HL-60 (cell line): ENCODE measurements at regions not wholly inside any gene's neighbourhood (a gene's known extent, or its start where the extent isn't known, plus 50 kb on each side); places are given as distances from the start of the nearest gene placed in this dataset.
"Not testable (repeated sequence)": the region's sequence is repeated elsewhere in the genome, so short reads cannot be mapped to it uniquely, and the experiment has no call there.

ENCODE experiments used
- DNase-seq, 2 experiments: peaks; one replicate each; pipeline ENCODE4 v3.0.0-alpha.2; 2010 to 2020; ENCODE audit warnings: low read depth in 1 of 2, low spot score in 1 of 2
- H3K27ac ChIP-seq: fragments of 250-450 bp; sonication (Bioruptor Pico); replicated peaks from 2 replicates; pipeline ENCODE4 v1.5.1; 2020; ENCODE audit warnings: mild to moderate bottlenecking, moderate library complexity
- H3K27me3 ChIP-seq: fragments of 250-450 bp; sonication (Bioruptor Pico); 2 replicates; pipeline ENCODE4 v1.5.1; 2021; ENCODE audit warnings: mild to moderate bottlenecking, moderate library complexity; ENCODE audit not compliant: insufficient read depth, poor library complexity, severe bottlenecking
- H3K4me3 ChIP-seq: replicated peaks from 2 replicates; pipeline ENCODE4 v1.5.1; 2011; ENCODE audit warnings: mild to moderate bottlenecking, control low read depth, low read length; ENCODE audit not compliant: insufficient read depth

DNA sequence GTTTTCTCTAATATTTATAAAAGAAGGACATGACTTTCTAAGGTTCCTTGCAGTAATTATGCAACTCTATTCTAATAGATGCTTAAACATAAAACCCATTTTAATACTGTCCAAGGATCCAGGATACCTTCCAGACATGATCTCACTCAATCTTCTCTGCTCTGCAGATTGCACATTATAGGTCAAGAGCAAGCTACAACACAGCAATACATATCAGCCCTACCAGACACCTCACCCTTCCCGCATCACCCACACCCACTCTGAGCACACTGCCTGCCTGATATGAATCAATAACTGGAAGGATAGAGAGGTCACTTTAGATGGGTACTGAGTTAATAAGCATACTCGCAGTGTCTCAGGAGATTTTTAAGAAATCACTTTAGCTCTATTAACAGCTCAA lies 74.0 kb upstream of the NBPF26 start:
- H3K27ac ChIP-seq, DNase-seq, H3K27me3 ChIP-seq, H3K4me3 ChIP-seq: not testable (repeated sequence)

GRCh38 chr1:120654114-120654513 lies 69.6 kb upstream of the NBPF26 start:
- H3K27ac ChIP-seq, DNase-seq, H3K4me3 ChIP-seq, H3K27me3 ChIP-seq: not testable (repeated sequence)

- not testable (repeated sequence) for H3K4me3 ChIP-seq, H3K27ac ChIP-seq, DNase-seq, H3K27me3 ChIP-seq
These were observed 68.4 kb upstream of the NBPF26 start for GRCh38 chr1:120655394-120655793.

DNA sequence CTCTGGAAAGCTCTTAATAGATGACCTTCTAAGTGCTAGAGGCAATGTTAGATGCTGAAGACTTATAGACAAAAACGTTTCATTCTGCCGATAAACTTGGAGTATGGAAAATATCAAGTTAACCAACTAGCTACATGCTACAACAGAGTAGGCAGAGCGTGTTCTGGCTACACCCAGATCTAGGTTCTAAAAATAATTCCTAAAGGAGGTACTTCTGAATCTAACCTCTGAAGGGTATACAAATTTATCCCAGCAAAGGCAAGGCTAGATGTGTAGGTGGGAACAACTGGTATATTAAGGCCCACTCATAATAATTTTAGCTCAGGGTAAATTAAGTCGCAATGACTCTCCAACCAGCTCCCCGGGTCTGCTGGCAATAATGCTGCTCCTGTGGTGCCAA lies 67.6 kb upstream of the NBPF26 start:
- not testable (repeated sequence) for H3K27ac ChIP-seq, H3K4me3 ChIP-seq, DNase-seq, H3K27me3 ChIP-seq

- DNase-seq, H3K27ac ChIP-seq, H3K4me3 ChIP-seq, H3K27me3 ChIP-seq: not testable (repeated sequence)
These were observed 65.9 kb upstream of the NBPF26 start for GRCh38 chr1:120657804-120658203.

DNA sequence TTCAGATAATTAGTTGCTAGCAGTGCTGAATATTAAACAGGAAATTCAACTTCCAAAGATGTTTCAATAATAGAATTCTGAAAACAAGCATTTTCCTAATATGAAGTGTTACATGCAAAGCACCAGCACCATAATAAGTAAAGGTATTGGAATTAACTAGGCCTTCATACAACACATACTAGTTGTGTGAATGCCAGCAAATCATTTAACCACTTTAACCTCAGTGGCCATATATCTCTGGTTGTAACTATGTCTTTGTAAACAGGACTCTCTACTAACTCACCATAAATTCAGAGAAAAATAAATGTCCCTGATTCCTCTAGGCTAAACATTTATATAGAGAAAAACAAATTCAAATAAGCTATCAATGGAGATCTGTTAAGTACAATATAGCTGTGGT lies 65.1 kb upstream of the NBPF26 start:
- not testable (repeated sequence) for H3K4me3 ChIP-seq, H3K27ac ChIP-seq, H3K27me3 ChIP-seq

DNA sequence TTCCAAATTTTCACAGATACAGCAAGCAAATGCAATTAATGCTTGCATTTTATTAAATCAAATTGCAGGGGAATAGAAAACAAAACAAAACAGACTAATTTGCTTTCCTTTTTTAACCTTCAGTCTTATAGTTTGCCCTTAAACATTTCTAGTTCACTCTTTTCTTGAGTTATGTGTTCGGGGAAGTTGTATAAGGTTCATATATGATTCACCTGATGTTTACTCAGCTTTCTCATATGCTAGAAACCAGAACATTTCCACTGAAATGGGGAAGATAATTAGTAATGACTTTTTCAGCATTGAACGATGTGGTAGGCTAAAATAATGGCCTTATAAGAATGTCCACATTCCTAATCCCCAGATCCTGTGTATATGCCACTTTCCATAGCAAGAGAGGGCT lies 64.6 kb upstream of the NBPF26 start:
- DNase-seq, H3K27me3 ChIP-seq, H3K4me3 ChIP-seq: not testable (repeated sequence)

More for the DNA sequence above, 65.1 kb upstream of the NBPF26 start:
- DNase-seq, result not testable (repeated sequence)

GRCh38 chr1:120664376-120665249 lies 59.1 kb upstream of the NBPF26 start:
- H3K27me3 ChIP-seq, H3K27ac ChIP-seq, DNase-seq, H3K4me3 ChIP-seq: not testable (repeated sequence)

More for the DNA sequence above, 64.6 kb upstream of the NBPF26 start:
- not testable (repeated sequence) for H3K27ac ChIP-seq

DNA sequence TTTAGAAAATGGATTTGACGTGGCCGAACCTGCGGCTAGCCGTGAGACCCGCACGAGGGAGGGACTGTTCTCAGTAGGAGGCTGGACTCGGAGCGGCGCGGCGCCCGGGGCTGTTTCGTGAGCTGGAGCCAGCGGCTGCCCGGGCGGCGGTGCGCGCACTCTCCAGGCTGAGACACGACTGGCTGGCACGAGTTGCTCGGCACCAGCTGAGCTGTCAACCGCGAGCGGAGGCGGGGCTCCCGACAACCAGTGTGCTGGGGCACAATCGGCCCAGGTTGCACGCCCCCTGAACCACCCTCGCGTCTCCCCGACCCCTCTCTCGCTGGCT lies 58.5 kb upstream of the NBPF26 start:
- DNase-seq, H3K4me3 ChIP-seq, H3K27ac ChIP-seq, H3K27me3 ChIP-seq: not testable (repeated sequence)

DNA sequence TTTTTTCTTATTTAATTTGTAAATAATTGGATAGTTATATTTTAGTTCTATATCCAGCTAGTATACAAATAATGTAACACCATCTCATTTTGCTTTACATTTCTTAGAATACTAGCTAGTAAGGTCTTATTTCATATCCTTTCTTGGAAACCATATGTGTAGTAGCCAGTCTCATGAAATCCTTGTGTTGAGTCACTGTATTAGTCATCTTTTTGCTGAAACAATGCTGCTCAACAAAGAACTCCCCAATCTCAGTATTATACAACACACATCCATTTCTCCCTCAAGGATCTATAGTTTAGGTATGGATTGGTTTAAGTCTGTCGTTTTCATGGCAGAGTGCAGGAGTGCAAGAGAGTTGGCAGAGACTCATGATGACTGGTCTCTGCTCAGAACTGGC lies 55.6 kb upstream of the NBPF26 start:
- not testable (repeated sequence) for DNase-seq, H3K27me3 ChIP-seq

More for the DNA sequence above, 55.6 kb upstream of the NBPF26 start:
- H3K4me3 ChIP-seq, H3K27ac ChIP-seq: not testable (repeated sequence)
